H1 (cell line): ENCODE measurements at regions not wholly inside any gene's neighbourhood (a gene's known extent, or its start where the extent isn't known, plus 50 kb on each side); places are given as distances from the start of the nearest gene placed in this dataset.

Source experiments
- E2F6 ChIP-seq: IDR thresholded peaks from 2 replicates; pipeline ENCODE4 v1.6.1; 2012; ENCODE audit warnings: inconsistent platforms
- GABPA ChIP-seq: IDR thresholded peaks from 2 replicates; pipeline ENCODE4 v1.6.1; 2011; ENCODE audit warnings: mild to moderate bottlenecking, low read length, moderate library complexity, borderline replicate concordance; ENCODE audit not compliant: insufficient read depth
- SIRT6 ChIP-seq: IDR thresholded peaks from one replicate; pipeline ENCODE4 v1.7.1; 2012; ENCODE audit warnings: low read length, inconsistent platforms
- TCF12 ChIP-seq: IDR thresholded peaks from 2 replicates; pipeline ENCODE4 v1.6.1; 2011; ENCODE audit warnings: low read depth, mild to moderate bottlenecking, low read length

GRCh38 chr3:105938101-105938500 is 69.3 kb upstream of the CBLB start (continued):
- no peak for TF ChIP-seq TCF12
- TF ChIP-seq E2F6, result no peak
- TF ChIP-seq GABPA, result no peak
- no peak for TF ChIP-seq SIRT6
